PC-9 (cell line): ENCODE measurements at regions not wholly inside any gene's neighbourhood (a gene's known extent, or its start where the extent isn't known, plus 50 kb on each side); places are given as distances from the start of the nearest gene placed in this dataset.

Experiments
- EZH2 ChIP-seq: fragments of 200-600 bp; sonication (generic); IDR thresholded peaks from 2 replicates; pipeline ENCODE4 v1.8.0; 2017; ENCODE audit warnings: antibody characterized with exemption, low read depth
- TF ChIP-seq, protein P1 (sequence below): fragments of 200-600 bp; sonication (generic); conservative IDR thresholded peaks from 2 replicates; pipeline ENCODE4 v1.6.1; 2017; ENCODE audit warnings: mixed run types, antibody characterized with exemption, mild to moderate bottlenecking, moderate library complexity

DNA sequence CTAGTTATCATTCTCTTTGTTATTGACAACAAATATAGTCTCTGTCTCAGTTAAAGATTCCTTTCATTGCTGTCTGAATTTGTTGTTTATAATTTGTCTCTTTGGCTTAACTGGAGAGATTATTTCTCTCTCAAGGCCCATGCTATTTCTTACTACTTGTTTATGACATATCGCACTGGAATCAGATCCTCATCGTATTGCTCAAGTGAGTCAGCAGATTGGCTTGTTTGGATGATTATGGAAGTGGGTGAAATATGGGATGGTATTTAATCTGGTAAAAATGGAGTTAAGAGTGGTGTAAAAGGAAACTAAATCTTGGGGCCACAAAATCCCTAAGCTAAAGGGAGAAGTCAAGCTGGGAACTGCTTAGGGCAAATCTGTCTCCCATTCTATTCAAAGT, 613.1 kb downstream of the SI start:
- no peak for TF ChIP-seq EZH2
- TF ChIP-seq, protein P1, sequence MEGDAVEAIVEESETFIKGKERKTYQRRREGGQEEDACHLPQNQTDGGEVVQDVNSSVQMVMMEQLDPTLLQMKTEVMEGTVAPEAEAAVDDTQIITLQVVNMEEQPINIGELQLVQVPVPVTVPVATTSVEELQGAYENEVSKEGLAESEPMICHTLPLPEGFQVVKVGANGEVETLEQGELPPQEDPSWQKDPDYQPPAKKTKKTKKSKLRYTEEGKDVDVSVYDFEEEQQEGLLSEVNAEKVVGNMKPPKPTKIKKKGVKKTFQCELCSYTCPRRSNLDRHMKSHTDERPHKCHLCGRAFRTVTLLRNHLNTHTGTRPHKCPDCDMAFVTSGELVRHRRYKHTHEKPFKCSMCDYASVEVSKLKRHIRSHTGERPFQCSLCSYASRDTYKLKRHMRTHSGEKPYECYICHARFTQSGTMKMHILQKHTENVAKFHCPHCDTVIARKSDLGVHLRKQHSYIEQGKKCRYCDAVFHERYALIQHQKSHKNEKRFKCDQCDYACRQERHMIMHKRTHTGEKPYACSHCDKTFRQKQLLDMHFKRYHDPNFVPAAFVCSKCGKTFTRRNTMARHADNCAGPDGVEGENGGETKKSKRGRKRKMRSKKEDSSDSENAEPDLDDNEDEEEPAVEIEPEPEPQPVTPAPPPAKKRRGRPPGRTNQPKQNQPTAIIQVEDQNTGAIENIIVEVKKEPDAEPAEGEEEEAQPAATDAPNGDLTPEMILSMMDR: no peak
